HG03097 (cell line): ENCODE measurements at regions not wholly inside any gene's neighbourhood (a gene's known extent, or its start where the extent isn't known, plus 50 kb on each side); places are given as distances from the start of the nearest gene placed in this dataset.
"Not testable (repeated sequence)": the region's sequence is repeated elsewhere in the genome, so short reads cannot be mapped to it uniquely, and the experiment has no call there.

Experiments used
- ATAC-seq: cut with Tn5 transposase; IDR thresholded peaks from one replicate; pipeline ENCODE4 v1.9.1; 2021; ENCODE audit not compliant: unreplicated experiment, low FRiP score

GRCh38 chr9:708182-708550, 133.3 kb upstream of the DMRT1 start:
- no peak for ATAC-seq

GRCh38 chr9:708551-709432, 132.7 kb upstream of the DMRT1 start:
- no peak for ATAC-seq

- no peak for ATAC-seq
These were observed 130.3 kb upstream of the DMRT1 start for GRCh38 chr9:710951-711745.

DNA sequence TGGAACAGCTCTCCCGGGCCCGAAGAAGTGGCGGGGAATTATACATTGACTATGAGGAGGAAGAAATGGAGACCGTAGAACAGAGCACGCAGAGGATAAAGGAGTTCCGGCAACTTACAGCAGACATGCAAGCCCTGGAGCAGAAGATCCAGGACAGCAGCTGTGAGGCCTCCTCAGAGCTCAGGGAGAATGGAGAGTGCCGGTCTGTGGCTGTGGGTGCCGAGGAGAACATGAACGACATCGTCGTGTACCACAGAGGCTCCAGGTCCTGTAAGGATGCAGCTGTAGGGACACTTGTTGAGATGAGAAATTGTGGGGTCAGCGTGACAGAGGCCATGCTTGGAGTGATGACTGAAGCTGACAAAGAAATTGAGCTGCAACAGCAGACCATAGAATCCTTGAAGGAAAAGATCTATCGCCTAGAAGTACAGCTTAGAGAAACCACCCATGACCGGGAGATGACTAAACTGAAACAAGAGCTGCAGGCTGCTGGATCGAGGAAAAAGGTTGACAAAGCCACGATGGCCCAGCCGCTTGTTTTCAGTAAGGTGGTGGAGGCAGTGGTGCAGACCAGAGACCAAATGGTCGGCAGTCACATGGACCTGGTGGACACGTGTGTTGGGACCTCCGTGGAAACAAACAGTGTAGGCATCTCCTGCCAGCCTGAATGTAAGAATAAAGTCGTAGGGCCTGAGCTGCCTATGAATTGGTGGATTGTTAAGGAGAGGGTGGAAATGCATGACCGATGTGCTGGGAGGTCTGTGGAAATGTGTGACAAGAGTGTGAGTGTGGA, 129.5 kb upstream of the DMRT1 start:
- ATAC-seq: no peak

DNA sequence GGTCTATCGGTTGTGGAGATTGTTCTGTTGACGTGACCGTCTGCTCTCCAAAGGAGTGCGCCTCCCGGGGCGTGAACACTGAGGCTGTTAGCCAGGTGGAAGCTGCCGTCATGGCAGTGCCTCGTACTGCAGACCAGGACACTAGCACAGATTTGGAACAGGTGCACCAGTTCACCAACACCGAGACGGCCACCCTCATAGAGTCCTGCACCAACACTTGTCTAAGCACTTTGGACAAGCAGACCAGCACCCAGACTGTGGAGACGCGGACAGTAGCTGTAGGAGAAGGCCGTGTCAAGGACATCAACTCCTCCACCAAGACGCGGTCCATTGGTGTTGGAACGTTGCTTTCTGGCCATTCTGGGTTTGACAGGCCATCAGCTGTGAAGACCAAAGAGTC, 128.9 kb upstream of the DMRT1 start:
- ATAC-seq: no peak

GRCh38 chr9:713091-713490, 128.4 kb upstream of the DMRT1 start:
- ATAC-seq: no peak

- ATAC-seq: no peak
These were observed 126.8 kb upstream of the DMRT1 start for GRCh38 chr9:714675-715074.

DNA sequence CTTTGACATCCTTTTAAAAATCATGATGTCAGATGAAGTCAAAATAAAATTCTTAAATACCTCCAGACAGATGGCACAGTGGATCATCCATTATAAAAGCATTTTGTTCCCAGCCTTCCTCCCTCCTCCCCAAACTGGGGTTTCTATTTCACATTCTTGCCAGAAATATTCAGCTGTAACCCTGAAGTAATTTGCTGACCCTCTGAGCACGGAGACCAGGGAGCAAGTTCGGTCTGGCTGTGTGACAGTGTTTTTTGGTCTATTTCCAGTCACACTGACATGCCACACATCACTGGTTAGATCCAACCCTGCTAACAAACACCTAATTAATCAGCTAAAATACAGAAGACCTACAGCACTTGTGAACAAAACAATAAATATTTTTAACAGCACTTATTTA, 126.2 kb upstream of the DMRT1 start:
- ATAC-seq: no peak

- no peak for ATAC-seq
These were observed 125.6 kb upstream of the DMRT1 start for GRCh38 chr9:715743-716400.

DNA sequence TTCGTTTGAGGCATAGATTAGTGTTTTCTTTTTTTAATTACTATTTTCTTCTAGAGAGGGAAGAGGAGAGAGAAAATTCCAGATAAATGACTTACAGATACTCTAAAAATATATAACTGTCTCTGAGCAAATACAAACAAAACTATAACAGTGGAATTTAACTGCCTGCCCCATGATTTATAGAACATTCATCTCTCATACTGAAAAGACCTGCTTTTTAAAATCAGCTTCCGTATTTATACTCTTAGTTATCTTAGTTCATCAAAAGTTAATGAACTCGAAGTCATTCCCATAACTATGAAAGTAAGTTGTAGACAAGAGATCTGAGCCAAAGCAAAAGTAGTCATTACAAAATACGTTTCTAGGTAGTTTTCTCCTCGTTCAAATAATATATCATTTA, 123.8 kb upstream of the DMRT1 start:
- ATAC-seq: no peak

DNA sequence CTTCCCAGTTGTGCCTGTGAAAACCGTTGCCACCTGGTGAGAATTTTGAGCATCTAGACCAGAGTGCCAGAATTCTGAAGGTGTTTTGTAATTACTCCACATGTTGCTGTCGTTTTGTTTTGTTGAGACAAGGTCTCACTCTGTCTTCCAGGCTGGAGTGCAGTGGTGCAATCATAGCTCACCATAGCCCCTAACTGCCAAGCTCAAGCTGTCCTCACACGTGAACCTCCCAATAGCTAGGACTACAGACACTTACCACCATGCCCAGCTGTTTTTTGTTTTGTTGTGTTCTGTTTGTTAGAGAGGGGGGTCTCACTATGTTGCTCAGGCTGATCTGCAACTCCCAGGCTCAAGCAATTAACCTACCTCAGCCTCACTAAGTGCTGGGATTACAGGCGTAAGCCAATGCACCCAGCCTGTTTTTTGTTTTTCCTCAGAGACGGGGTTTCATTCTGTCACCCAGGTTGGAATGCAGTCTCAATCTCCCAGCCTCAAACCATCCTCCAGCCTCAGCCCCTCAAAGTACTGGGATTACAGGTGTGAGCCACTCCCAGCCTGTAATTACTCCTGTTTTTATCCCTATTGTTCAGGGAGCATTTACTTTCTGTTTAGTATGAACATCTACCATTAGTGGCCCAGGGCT, 121.1 kb upstream of the DMRT1 start:
- ATAC-seq: no peak

- no peak for ATAC-seq
These were observed 119.0 kb upstream of the DMRT1 start for GRCh38 chr9:722388-722980.

GRCh38 chr9:724461-724860, 117.0 kb upstream of the DMRT1 start:
- ATAC-seq: not testable (repeated sequence)

DNA sequence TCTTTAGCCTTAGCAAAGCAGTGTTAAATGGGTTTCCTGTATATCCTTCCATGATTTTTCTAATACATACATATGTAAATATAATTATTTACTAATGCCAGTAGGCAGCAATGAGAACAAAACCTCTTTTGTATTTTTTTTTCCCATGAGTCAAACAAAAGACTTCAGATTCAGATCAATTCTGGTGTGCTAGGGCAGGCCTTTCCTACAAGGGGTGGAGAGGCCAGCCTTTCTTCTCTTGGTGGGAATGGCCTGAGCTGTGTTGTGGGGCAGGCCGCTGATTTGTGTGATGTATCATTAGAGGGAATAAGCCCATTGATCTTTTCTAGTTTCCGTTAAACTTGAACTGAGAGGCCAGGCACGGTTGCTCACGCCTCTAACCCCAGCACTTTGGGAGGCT, 115.5 kb upstream of the DMRT1 start:
- no peak for ATAC-seq

DNA sequence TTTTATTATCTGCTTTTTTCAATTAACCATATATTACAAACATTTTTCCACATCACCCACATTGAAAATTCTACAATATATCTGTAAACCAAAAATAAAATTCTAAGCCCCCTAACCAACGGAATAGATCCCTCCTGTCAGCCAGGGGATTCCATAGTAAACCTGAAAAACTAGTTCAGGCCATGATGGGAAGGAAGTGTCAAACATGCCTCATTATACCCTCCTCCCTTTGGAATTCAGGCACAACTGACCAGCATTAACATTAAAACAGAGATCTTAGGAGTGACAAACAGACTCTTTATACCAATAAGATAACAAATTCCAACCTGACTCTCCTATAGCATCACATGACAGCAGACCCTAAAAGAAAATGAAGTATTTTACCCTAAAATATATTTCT, 113.7 kb upstream of the DMRT1 start:
- no peak for ATAC-seq

- no peak for ATAC-seq
These were observed 113.0 kb upstream of the DMRT1 start for GRCh38 chr9:728535-728934.

DNA sequence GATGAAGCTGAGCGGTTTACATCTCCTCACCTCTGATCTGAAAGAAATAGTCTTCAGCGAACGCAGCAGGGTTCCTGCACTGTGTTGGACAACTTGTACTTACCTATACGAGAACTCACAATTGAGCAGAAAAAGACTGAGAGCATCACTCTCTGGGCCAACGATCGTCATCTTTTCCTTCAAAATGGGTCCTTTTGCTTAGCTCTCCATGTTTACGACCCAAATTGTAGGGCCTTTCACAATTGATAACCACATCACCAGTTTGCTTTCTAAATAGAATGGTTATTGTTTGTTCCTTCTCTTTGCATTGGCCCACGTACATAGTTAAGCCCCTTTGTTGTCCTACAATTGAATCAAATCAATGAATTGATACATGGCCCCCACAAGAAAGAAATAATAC, 110.0 kb upstream of the DMRT1 start:
- no peak for ATAC-seq

DNA sequence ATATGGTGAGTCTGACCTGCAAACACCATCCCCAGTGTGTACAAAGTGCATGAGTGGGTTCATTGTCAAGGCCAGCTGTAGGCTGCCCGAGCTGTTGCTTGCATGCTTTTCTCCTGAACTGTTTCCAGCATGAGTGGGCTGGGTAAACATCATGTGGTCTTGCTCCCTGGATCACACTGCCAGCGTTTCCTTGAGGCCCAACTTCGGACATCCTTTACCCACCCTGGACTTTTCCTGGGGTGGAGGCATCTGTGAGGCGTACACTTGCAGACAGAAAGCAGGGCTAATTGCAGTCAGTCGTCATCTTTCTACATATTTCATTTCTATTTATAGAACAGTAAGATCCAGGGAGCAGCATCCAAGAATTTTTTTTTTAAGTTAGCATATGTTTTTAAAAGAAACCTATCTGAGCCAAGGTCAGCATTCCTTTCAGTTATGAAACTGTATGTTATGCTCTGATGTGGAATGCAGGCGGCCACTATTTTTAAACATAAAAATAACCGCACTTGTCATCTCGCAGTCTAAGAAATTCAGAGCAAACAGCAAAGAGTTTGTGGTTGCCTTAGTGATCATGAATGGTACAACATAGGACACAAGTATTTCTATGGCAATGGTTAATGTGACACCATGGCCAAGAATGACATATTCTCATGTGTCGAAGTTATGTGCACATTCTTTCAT, 106.5 kb upstream of the DMRT1 start:
- ATAC-seq: no peak

DNA sequence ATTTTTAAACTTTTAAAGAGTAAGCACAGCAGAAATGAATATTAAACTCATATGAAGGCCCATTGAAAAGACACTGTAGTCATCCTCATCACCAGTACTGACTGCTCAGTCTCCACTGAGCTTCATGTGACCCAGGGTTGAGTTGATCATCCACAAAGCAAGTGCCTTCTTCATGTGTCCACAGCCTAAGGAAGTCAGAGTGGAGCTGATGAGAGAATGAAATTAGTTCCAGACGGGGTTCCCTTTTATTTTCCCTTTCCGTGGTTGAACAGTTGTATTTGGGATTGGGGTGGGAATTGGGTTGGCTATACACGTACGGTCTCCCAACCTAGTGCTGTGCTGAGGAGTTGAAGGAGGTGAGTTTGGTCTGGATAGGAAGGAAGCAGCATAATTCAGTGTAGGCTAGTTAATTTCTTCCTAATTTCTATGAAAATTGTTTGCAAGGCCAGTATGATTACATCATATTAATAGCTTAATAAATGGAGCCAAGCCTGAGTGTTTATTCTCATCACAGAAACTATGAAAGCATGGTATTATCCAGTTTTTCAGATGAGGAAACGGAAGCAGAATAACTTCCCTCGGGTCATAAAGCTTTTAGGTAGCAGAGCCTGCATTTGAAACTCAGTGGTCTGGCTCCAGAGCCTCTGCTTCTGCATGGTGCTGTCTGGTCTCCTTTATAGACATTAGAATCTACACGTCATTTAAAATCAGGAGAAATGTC, 103.9 kb upstream of the DMRT1 start:
- ATAC-seq: no peak
